ENCODE measurements at regions not wholly inside any gene's neighbourhood (a gene's known extent, or its start where the extent isn't known, plus 50 kb on each side); places are given as distances from the start of the nearest gene placed in this dataset.
"Not testable (repeated sequence)": the region's sequence is repeated elsewhere in the genome, so short reads cannot be mapped to it uniquely, and the experiment has no call there.

GRCh38 chr20:19903168-19903811 lies 113.9 kb upstream of the NAA20 start:
- DNase-seq: no peak

- DNase-seq: no peak
These were observed 109.7 kb upstream of the NAA20 start for GRCh38 chr20:19907326-19908056.

GRCh38 chr20:19908576-19908975 lies 108.6 kb upstream of the NAA20 start:
- DNase-seq: no peak

- DNase-seq: no peak
These were observed 107.4 kb upstream of the NAA20 start for GRCh38 chr20:19909725-19910124.

- no peak for DNase-seq
These were observed 105.3 kb upstream of the NAA20 start for GRCh38 chr20:19911810-19912382.

GRCh38 chr20:19913349-19913748 lies 103.8 kb upstream of the NAA20 start:
- no peak for DNase-seq

GRCh38 chr20:19913927-19914614 lies 103.1 kb upstream of the NAA20 start:
- no peak for DNase-seq

- no peak for DNase-seq
These were observed 101.9 kb upstream of the NAA20 start for GRCh38 chr20:19915111-19915798.

- no peak for DNase-seq
These were observed 100.4 kb upstream of the NAA20 start for GRCh38 chr20:19916531-19917485.

GRCh38 chr20:19918965-19919329 lies 98.2 kb upstream of the NAA20 start:
- no peak for DNase-seq

- no peak for DNase-seq
These were observed 96.6 kb upstream of the NAA20 start for GRCh38 chr20:19920381-19921138.

GRCh38 chr20:19921284-19921793 lies 95.8 kb upstream of the NAA20 start:
- DNase-seq: no peak

- DNase-seq: not testable (repeated sequence)
These were observed 95.3 kb upstream of the NAA20 start for GRCh38 chr20:19921829-19922228.

- DNase-seq: no peak
These were observed 94.4 kb upstream of the NAA20 start for GRCh38 chr20:19922716-19923115.

- DNase-seq: no peak
These were observed 93.4 kb upstream of the NAA20 start for GRCh38 chr20:19923762-19924161.

- no peak for DNase-seq
These were observed 92.9 kb upstream of the NAA20 start for GRCh38 chr20:19924255-19924654.

- DNase-seq: no peak
These were observed 90.6 kb upstream of the NAA20 start for GRCh38 chr20:19926591-19926990.

- no peak for DNase-seq
These were observed 88.7 kb upstream of the NAA20 start for GRCh38 chr20:19928328-19929011.

GRCh38 chr20:19929012-19929360 lies 88.2 kb upstream of the NAA20 start:
- no peak for DNase-seq

- DNase-seq: no peak
These were observed 87.5 kb upstream of the NAA20 start for GRCh38 chr20:19929481-19930145.

Measured in NCI-H1048 (cell line).